HG03060 (cell line): ENCODE measurements at regions not wholly inside any gene's neighbourhood (a gene's known extent, or its start where the extent isn't known, plus 50 kb on each side); places are given as distances from the start of the nearest gene placed in this dataset.

ENCODE experiments used
- ATAC-seq: cut with Tn5 transposase; IDR thresholded peaks from one replicate; pipeline ENCODE4 v1.9.1; 2021; ENCODE audit warnings: low read depth, moderate number of reproducible peaks; ENCODE audit not compliant: unreplicated experiment

GRCh38 chr2:9107168-9108025 lies 99.2 kb upstream of the ASAP2 start:
- no peak for ATAC-seq

- ATAC-seq, result no peak
These were observed 100.1 kb upstream of the ASAP2 start for GRCh38 chr2:9106338-9107167.

- ATAC-seq, result no peak
These were observed 100.8 kb upstream of the ASAP2 start for GRCh38 chr2:9105601-9106337.

GRCh38 chr2:9103663-9104277 lies 100.3 kb upstream of the MBOAT2 start:
- no peak for ATAC-seq

- ATAC-seq, result no peak
These were observed 99.6 kb upstream of the MBOAT2 start for GRCh38 chr2:9102861-9103662.

- ATAC-seq, result no peak
These were observed 98.4 kb upstream of the MBOAT2 start for GRCh38 chr2:9101763-9102425.

GRCh38 chr2:9100080-9100876 lies 96.8 kb upstream of the MBOAT2 start:
- ATAC-seq, result peak; percentile 35

GRCh38 chr2:9099341-9099751 lies 95.9 kb upstream of the MBOAT2 start:
- ATAC-seq, result peak; percentile 46

- no peak for ATAC-seq
These were observed 94.4 kb upstream of the MBOAT2 start for GRCh38 chr2:9097892-9098291.

GRCh38 chr2:9097239-9097638 lies 93.8 kb upstream of the MBOAT2 start:
- no peak for ATAC-seq

GRCh38 chr2:9096761-9097160 lies 93.3 kb upstream of the MBOAT2 start:
- ATAC-seq, result no peak

- ATAC-seq, result no peak
These were observed 92.2 kb upstream of the MBOAT2 start for GRCh38 chr2:9095690-9096089.

- no peak for ATAC-seq
These were observed 91.7 kb upstream of the MBOAT2 start for GRCh38 chr2:9095226-9095625.

GRCh38 chr2:9094117-9094516 lies 90.6 kb upstream of the MBOAT2 start:
- no peak for ATAC-seq

GRCh38 chr2:9093324-9093723 lies 89.8 kb upstream of the MBOAT2 start:
- ATAC-seq, result no peak

- peak; percentile 77 for ATAC-seq
These were observed 89.1 kb upstream of the MBOAT2 start for GRCh38 chr2:9092383-9093282.

GRCh38 chr2:9091811-9092210 lies 88.3 kb upstream of the MBOAT2 start:
- no peak for ATAC-seq
